Uterus (tissue), 3 donors: ENCODE measurements at regions not wholly inside any gene's neighbourhood (a gene's known extent, or its start where the extent isn't known, plus 50 kb on each side); places are given as distances from the start of the nearest gene placed in this dataset.

ENCODE experiments used
- DNase-seq, 2 donors: peaks; one replicate each; pipeline ENCODE4 v3.0.0-alpha.2; 2019 to 2020
- H3K27ac ChIP-seq, 2 donors: fragments of 200-600 bp; sonication (generic); 1 replicate in 1 of 2; 2 replicates in 1 of 2; pipeline ENCODE4 v1.5.1; 2016 to 2018
- H3K27me3 ChIP-seq, 2 donors: fragments of 200-600 bp; sonication (generic); one replicate each; pipeline ENCODE4 v1.5.1; 2018 to 2019; ENCODE audit warnings: control low read depth in 1 of 2
- H3K36me3 ChIP-seq, 2 donors: fragments of 200-600 bp; sonication (generic); one replicate each; pipeline ENCODE4 v1.5.1; 2019; ENCODE audit warnings: control low read depth in 1 of 2
- H3K4me1 ChIP-seq, 2 donors: fragments of 200-600 bp; sonication (generic); one replicate each; pipeline ENCODE4 v1.5.1; 2018 to 2019; ENCODE audit warnings: control low read depth in 1 of 2
- H3K4me3 ChIP-seq, 2 donors: fragments of 200-600 bp; sonication (generic); 1 replicate in 1 of 2; 2 replicates in 1 of 2; pipeline ENCODE4 v1.5.1; 2018 to 2019; ENCODE audit warnings: mild to moderate bottlenecking in 1 of 2
- H3K9me3 ChIP-seq, 2 donors: fragments of 200-600 bp; sonication (generic); one replicate each; pipeline ENCODE4 v1.5.1; 2019; ENCODE audit warnings: control low read depth in 1 of 2
- POLR2A ChIP-seq, 2 donors: fragments of 450-650 bp; IDR thresholded peaks; one replicate each; pipeline ENCODE4 v1.6.1; 2016; ENCODE audit warnings: antibody characterized with exemption in 2 of 2, mild to moderate bottlenecking in 1 of 2, moderate library complexity in 1 of 2
- intact Hi-C: fragments of 100-400 bp; cut with DNase I; formaldehyde crosslinking; loops from one replicate; pipeline ENCODE4 v1.15.1; 2023; ENCODE audit warnings: low total_unique reads
- TF ChIP-seq, protein P1 (sequence below), 4 experiments: fragments of 200-600 bp in 2 of 4; fragments of 450-650 bp in 2 of 4; sonication (generic) in 2 of 4; IDR thresholded peaks; one replicate each; pipeline ENCODE4 v1.5.1; 2016 to 2019; ENCODE audit warnings: antibody characterized with exemption in 4 of 4, mild to moderate bottlenecking in 2 of 4, moderate library complexity in 1 of 4
- donor health status: DM: yes; HTN: yes; CAD: no.

DNA sequence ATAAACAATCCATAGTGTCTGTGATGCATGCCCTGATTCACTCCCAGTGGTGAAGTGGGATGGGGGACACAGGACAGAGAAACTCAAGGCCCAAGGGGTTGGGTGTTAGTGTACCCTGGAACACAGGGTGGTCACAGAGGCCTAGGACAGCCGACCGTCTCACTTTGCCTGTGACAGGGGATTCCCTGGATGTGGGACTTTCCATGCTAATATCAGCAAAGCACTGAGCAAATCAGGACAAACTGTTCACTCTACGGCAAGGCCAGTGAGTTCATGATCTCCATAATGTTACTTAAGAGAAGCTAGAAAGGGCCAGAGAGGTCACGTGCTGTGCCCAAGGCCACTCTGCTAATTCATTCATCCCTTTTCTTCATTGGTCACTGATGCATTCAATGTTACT, 158.7 kb upstream of the RBPJ start:
- Histone ChIP-seq H3K27me3 (no peaks in the 10 kb centered on the region), H3K36me3 (no peaks in the 10 kb centered on the region), H3K4me3 (no peak overlapping the region), H3K9me3 (no peaks in the 10 kb centered on the region), H3K4me1 (no peaks in the 10 kb centered on the region), H3K27ac (no peak overlapping the region)
- TF ChIP-seq, protein P1, sequence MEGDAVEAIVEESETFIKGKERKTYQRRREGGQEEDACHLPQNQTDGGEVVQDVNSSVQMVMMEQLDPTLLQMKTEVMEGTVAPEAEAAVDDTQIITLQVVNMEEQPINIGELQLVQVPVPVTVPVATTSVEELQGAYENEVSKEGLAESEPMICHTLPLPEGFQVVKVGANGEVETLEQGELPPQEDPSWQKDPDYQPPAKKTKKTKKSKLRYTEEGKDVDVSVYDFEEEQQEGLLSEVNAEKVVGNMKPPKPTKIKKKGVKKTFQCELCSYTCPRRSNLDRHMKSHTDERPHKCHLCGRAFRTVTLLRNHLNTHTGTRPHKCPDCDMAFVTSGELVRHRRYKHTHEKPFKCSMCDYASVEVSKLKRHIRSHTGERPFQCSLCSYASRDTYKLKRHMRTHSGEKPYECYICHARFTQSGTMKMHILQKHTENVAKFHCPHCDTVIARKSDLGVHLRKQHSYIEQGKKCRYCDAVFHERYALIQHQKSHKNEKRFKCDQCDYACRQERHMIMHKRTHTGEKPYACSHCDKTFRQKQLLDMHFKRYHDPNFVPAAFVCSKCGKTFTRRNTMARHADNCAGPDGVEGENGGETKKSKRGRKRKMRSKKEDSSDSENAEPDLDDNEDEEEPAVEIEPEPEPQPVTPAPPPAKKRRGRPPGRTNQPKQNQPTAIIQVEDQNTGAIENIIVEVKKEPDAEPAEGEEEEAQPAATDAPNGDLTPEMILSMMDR (IDR thresholded peaks at IDR 0.05): no peak
- no peak for TF ChIP-seq POLR2A (IDR thresholded peaks at IDR 0.05)
- no peak for DNase-seq
- intact Hi-C loops: no loop called here

DNA sequence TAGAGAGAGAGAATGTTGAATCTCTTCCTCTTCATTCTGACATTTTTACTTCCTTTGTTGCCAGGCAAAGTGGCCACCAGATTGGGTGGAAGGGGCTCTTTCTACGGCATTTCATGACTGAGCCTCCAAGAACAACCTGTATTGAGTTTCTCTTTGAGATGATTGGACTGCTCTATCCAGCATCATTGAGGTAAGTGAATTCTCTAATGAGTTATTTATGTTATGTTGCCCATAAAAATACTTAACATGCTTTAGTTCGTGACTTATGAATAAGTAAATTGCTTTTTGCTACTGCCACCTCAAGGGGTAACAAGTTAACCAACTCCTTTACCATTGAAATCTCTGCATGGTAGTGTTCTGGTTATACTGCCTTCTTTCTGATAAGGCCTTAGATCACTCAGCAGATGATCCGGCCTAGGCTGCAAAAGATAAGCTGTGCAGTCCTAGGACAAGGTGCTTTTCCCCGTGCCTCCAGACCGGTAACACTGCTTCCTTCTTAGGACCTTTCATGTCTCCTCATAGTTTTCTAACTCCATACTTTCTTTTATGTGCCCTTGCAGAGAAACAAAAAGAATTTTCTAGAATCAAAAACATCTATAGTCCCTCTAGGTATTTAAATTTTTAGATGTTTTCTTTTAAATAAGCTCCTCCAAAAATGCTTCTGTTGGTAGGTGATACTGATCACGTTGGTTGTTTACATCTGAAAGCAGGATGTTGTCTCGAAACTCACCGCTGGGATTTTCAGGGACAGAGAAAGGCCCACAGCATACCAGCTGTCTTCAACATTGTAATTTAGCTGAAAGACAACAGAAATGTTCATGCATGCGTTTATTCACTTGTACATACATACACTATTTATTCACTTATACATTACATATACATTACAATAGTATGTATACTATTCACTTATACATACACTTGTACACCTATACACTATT, 157.1 kb upstream of the RBPJ start:
- Histone ChIP-seq H3K9me3 (no peaks in the 10 kb centered on the region), H3K4me3 (no peak overlapping the region), H3K27ac (no peak overlapping the region), H3K27me3 (no peaks in the 10 kb centered on the region), H3K4me1 (no peaks in the 10 kb centered on the region), H3K36me3 (no peaks in the 10 kb centered on the region)
- intact Hi-C loops: no loop called here
- no peak for DNase-seq
- no peak for TF ChIP-seq POLR2A (IDR thresholded peaks at IDR 0.05)
- TF ChIP-seq, protein P1 (IDR thresholded peaks at IDR 0.05): no peak

DNA sequence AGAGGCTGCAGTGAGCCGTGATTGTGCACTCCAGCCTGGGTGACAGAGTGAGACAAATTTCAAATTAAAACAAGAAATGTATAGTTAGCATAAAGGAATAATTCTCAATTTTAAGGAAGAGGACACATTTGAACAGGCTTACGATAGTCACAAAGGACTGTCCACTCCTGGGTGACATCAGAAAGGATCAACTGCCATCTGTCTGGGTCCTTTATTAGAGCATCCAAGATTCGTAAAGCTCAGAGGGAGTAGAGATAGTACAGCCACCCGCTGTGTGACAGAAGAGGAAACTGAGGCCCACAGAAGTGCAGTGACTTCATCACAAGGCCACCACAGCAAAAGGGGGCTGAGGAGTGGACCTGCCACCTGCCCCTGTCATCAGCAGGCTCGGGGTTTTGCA, 149.3 kb upstream of the RBPJ start:
- DNase-seq: no peak
- Histone ChIP-seq H3K9me3 (no peaks in the 10 kb centered on the region), H3K4me1 (no peaks in the 10 kb centered on the region), H3K27ac (no peak overlapping the region), H3K36me3 (no peaks in the 10 kb centered on the region), H3K4me3 (no peak overlapping the region), H3K27me3 (no peaks in the 10 kb centered on the region)
- TF ChIP-seq, protein P1 (IDR thresholded peaks at IDR 0.05): no peak
- no peak for TF ChIP-seq POLR2A (IDR thresholded peaks at IDR 0.05)
- intact Hi-C loops: no loop called here

DNA sequence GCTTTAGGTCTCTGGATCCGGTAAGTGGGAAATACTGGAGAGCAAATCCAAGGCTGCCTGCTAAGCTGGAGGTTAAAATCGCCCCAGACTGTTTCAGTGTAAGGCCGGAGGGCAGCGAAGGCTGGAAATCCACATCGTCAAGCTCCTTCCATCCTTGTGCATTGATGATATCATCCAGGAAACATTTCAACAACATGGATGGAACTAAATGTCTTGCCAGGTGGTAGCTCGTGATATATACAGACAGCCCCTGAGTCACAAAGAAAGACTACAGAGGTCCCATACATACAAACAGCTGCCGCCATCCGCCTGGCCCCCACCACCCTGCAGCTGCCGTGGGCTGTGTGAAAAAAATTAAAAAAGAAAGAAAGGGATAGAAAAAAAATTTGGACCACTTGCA, 148.9 kb upstream of the RBPJ start:
- Histone ChIP-seq H3K4me1 (no peaks in the 10 kb centered on the region), H3K9me3 (no peaks in the 10 kb centered on the region), H3K27ac (no peak overlapping the region), H3K36me3 (no peaks in the 10 kb centered on the region), H3K27me3 (no peaks in the 10 kb centered on the region), H3K4me3 (no peak overlapping the region)
- TF ChIP-seq POLR2A (IDR thresholded peaks at IDR 0.05): no peak
- TF ChIP-seq, protein P1 (IDR thresholded peaks at IDR 0.05): no peak
- intact Hi-C loops: no loop called here
- peak in 1 of 2 donors; percentile 31 for DNase-seq

DNA sequence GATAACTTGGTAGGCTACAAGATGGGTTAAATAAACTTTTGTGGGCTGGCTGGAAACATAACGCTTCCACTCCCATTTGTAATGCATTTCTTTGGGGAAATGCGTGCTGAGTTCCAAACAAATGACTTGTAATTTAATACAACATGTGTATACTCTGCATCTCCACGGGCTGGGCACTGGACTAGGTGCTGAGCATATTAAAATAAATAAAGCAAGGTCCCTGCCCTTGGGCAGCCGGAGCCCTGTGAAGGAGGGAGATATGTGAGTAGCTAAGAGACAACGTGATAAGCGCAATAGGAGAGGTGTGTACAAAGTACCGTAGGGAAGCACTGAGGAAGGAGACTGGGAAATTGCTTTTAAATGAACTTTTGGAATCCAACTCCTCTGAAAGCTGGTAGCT, 147.2 kb upstream of the RBPJ start:
- no peak for DNase-seq
- no peak overlapping the region for H3K27ac ChIP-seq

More for the DNA sequence above, 147.2 kb upstream of the RBPJ start:
- no peaks in the 10 kb centered on the region for H3K9me3 ChIP-seq
- no peaks in the 10 kb centered on the region for H3K27me3 ChIP-seq
- no peak for TF ChIP-seq POLR2A (IDR thresholded peaks at IDR 0.05)
- TF ChIP-seq, protein P1 (IDR thresholded peaks at IDR 0.05): no peak
- H3K36me3 ChIP-seq: no peaks in the 10 kb centered on the region
- no peaks in the 10 kb centered on the region for H3K4me1 ChIP-seq
- no peak overlapping the region for H3K4me3 ChIP-seq
- intact Hi-C loops: no loop called here
